ENCODE measurements at regions not wholly inside any gene's neighbourhood (a gene's known extent, or its start where the extent isn't known, plus 50 kb on each side); places are given as distances from the start of the nearest gene placed in this dataset.

DNA sequence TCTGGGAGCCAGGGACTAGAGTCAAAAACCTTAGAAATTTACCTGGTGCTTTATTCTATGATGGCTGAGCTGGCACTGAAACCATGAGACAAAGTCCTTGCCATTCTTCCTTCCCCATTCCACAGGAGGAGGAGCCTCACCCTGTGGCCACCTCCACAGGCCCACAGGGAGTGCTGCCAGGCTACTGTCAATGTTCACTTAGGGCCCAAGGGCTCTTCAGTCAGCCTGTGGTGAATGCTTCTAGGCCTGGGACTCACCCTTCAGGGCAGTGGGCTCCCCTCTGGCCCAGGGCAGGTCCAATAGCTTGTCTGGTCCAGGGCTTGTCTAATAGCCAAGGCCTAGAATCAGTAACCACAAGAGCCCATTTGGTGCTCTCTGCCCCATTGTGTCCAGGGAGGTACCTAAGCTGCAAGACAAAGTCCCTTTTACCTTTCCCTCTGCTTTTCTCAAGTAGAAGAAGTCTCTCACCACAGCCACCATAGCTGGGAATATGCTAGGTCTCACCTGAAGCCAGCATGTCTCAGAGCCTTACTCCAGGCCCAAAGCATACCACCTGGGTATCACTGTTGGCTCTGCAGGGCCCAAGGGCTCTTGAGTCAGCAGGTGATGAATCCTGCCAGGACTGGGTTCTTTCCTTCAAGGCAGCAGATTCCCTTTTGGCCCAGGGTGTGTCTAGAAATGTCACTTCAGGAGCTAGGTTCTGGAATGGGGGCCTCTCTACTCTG lies 61.8 kb upstream of the CHRNB4 start:
- TF ChIP-seq CTCF (IDR thresholded peaks at IDR 0.05 in 4 of 5, conservative IDR thresholded peaks at IDR 0.05 in 1 of 5) (no peak), POLR2A (IDR thresholded peaks at IDR 0.05) (no peak)

Measured in gastrocnemius medialis (tissue), 4 donors.